Activated naive CD8-positive, alpha-beta T cell treated with anti-CD3 and anti-CD28 coated beads, Interleukin-2, amount 50 U/mL, for 24 hours (primary cell): ENCODE measurements at regions not wholly inside any gene's neighbourhood (a gene's known extent, or its start where the extent isn't known, plus 50 kb on each side); places are given as distances from the start of the nearest gene placed in this dataset.
"Not testable (repeated sequence)": the region's sequence is repeated elsewhere in the genome, so short reads cannot be mapped to it uniquely, and the experiment has no call there.

ENCODE experiments used
- ATAC-seq: fragments of 150-1000 bp; cut with Tn5 transposase; one replicate; pipeline ENCODE4 v1.10.0; 2021
- DNase-seq: peaks from one replicate; pipeline ENCODE4 v3.0.0; 2021
- H3K27ac Mint-ChIP-seq: one replicate; pipeline ENCODE4 v1.8.0; 2021; ENCODE audit warnings: mild to moderate bottlenecking, mixed read lengths
- H3K27me3 Mint-ChIP-seq: one replicate; pipeline ENCODE4 v1.8.0; 2021; ENCODE audit warnings: mixed read lengths
- H3K36me3 Mint-ChIP-seq: one replicate; pipeline ENCODE4 v1.8.0; 2021; ENCODE audit warnings: low read depth, mixed read lengths
- H3K4me1 Mint-ChIP-seq: one replicate; pipeline ENCODE4 v1.8.0; 2021; ENCODE audit warnings: mixed read lengths
- H3K4me3 Mint-ChIP-seq: one replicate; pipeline ENCODE4 v1.8.0; 2021; ENCODE audit warnings: mild to moderate bottlenecking, moderate library complexity, mixed read lengths
- H3K9me3 Mint-ChIP-seq: one replicate; pipeline ENCODE4 v1.8.0; 2021; ENCODE audit warnings: mixed read lengths

DNA sequence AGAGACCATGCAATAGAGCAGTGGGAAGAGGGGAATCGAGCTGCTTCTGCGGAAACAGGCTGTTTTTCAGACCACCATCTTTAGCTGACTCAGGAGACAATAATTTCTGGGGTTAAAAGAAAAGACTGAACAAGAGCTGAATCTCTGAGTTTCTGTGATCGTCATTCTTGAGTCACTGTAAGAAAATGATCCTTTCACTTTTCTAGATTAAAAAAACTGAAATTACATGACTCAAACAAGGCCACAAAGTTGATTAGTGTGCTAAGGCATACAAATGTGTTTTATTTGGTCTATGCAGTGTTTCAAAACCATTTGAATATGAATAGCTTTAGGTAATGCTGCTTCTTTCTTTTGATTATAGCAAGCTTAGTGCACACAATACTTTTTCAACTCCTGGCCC lies 194.4 kb upstream of the RPL34 start:
- Mint-ChIP-seq H3K36me3 (no peaks in the 10 kb centered on the region), H3K27ac (no peak overlapping the region), H3K9me3 (peaks cover 17% of the 10 kb centered on the region), H3K4me1 (peaks cover 20% of the 10 kb centered on the region), H3K4me3 (no peak overlapping the region), H3K27me3 (no peaks in the 10 kb centered on the region)
- peak; percentile 75 for ATAC-seq
- DNase-seq = no peak

DNA sequence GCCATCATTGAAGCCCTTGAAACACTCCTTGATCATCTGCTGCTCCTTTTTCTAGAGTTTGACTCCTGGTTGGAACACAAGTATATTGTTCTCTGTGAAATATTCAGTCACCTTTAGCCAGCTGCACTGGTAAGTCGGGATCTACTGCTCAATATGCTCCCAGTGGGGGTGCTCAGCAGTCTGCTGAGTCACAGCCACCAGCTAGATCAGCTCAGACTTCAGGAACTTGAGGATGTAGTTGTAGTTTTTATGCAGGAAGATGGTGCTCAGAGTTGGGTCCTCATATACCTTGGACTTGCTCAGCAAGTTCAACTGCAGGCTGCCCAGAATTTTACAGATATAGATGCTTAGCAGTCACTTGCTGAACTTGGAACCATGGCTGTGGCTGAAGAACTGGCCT lies 202.5 kb upstream of the RPL34 start:
- no peak overlapping the region for H3K4me3 Mint-ChIP-seq
- no peaks in the 10 kb centered on the region for H3K36me3 Mint-ChIP-seq
- ATAC-seq = no peak
- H3K9me3 Mint-ChIP-seq = peaks cover 13% of the 10 kb centered on the region
- H3K27me3 Mint-ChIP-seq = no peaks in the 10 kb centered on the region
- peaks cover 4% of the 10 kb centered on the region for H3K4me1 Mint-ChIP-seq
- DNase-seq = no peak
- H3K27ac Mint-ChIP-seq = no peak overlapping the region

DNA sequence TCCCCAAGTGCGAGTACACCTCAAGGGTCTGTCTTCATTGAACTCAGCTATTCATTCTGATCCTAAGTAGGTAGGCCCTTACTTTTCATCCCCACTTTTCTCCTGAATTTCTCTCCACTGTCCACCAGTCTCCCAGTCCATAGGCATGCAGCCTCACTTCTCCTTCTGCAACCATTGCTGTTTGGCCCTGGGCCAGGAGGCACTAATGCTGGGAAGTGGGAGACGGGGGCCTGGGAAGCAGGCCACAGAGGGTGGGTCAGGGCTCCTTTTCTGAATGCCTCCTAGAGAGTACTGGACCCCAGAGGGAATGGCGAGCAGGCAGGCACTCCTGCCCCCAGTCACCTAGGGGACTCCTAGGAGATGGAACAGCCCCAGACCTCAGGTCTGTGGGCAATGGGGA lies 203.5 kb upstream of the RPL34 start:
- Mint-ChIP-seq H3K27ac (no peak overlapping the region), H3K36me3 (no peaks in the 10 kb centered on the region), H3K4me3 (no peak overlapping the region), H3K4me1 (peaks cover 4% of the 10 kb centered on the region), H3K9me3 (peaks cover 2% of the 10 kb centered on the region), H3K27me3 (no peaks in the 10 kb centered on the region)
- ATAC-seq (no peak), DNase-seq (no peak)

DNA sequence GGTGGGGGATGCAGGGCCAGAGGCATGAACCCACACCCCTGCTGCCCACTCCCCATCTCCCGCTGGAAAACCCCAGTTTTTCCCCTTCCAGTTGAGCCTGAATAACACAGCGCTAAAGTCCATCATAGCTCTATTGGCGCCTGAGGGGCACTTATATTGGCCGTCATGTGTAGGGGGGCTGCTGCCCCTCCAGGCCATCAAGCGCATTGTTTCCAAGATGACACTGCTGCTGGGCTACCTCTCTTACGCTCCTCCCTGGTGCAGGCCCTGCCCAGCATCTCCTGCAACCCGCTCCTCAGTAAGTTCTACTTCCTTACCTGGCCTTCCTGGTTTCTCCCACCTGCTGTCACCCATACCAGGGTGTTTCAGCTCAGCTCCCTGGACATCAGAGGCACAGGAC lies 205.0 kb upstream of the RPL34 start:
- Mint-ChIP-seq H3K27ac (no peak overlapping the region), H3K4me3 (no peak overlapping the region), H3K27me3 (no peaks in the 10 kb centered on the region), H3K36me3 (no peaks in the 10 kb centered on the region), H3K4me1 (peaks cover 4% of the 10 kb centered on the region), H3K9me3 (no peaks in the 10 kb centered on the region)
- no peak for DNase-seq
- ATAC-seq = no peak

DNA sequence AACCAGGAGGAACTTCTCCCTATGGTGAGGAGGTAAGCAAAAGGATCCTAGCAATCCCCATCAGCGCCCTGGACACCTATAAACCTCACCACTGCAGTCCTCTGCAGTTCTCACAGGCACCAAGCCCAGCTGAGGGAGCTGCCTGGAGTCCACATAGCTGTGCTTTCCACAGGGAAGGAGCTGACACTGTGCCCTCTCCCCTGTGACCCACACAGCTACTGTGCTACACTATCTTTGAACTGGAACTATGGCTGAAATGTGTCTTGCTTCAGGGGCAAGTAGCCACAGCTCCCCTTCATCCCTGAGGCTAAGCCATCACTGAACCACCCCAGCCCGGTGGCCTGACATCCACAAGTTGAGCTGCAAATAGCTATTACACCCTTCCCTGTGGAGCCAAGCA lies 208.5 kb upstream of the RPL34 start:
- no peak for ATAC-seq
- H3K4me3 Mint-ChIP-seq = no peak overlapping the region

DNA sequence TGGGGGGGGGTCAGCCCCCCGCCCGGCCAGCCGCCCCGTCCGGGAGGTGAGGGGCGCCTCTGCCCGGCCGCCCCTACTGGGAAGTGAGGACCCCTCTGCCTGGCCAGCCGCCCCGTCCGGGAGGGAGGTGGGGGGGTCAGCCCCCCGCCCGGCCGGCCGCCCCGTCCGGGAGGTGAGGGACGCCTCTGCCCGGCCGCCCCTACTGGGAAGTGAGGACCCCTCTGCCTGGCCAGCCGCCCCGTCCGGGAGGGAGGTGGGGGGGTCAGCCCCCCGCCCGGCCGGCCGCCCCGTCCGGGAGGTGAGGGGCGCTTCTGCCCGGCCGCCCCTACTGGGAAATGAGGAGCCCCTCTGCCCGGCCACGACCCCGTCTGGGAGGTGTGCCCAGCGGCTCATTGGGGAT lies 210.7 kb upstream of the RPL34 start:
- H3K27me3 Mint-ChIP-seq, ATAC-seq, H3K4me1 Mint-ChIP-seq, DNase-seq, H3K27ac Mint-ChIP-seq, H3K4me3 Mint-ChIP-seq, H3K36me3 Mint-ChIP-seq: not testable (repeated sequence)
- H3K9me3 Mint-ChIP-seq = peaks cover 11% of the 10 kb centered on the region

More for the DNA sequence above, 208.5 kb upstream of the RPL34 start:
- no peaks in the 10 kb centered on the region for H3K27me3 Mint-ChIP-seq
- DNase-seq = no peak
- no peaks in the 10 kb centered on the region for H3K9me3 Mint-ChIP-seq
- H3K27ac Mint-ChIP-seq = no peak overlapping the region
- H3K36me3 Mint-ChIP-seq = no peaks in the 10 kb centered on the region
- no peaks in the 10 kb centered on the region for H3K4me1 Mint-ChIP-seq

DNA sequence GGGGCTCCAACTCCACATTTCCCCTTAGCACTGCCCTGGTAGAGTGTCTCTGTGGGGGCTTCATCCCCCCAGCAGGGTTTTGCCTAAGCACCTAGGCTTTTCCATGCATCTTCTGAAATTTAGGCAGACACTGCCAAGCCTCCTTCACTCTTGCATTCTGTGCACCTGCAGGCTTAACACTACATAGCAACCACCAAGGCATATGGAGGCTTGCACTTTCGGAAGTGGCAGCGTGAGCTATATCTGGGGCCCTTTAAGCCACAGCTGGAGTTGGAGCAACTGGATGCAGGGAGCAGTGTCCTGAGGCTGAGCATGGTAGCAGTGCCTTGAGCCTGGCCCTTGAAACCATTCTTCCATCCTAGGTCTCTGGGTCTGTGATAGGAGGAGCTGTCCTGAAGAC lies 214.8 kb upstream of the RPL34 start:
- no peak overlapping the region for H3K4me3 Mint-ChIP-seq
- no peaks in the 10 kb centered on the region for H3K27me3 Mint-ChIP-seq

GRCh38 chr4:108400309-108400708 lies 220.1 kb upstream of the RPL34 start:
- Mint-ChIP-seq H3K4me1 (no peaks in the 10 kb centered on the region), H3K4me3 (no peak overlapping the region), H3K27ac (no peak overlapping the region), H3K27me3 (no peaks in the 10 kb centered on the region), H3K9me3 (peaks cover 8% of the 10 kb centered on the region), H3K36me3 (peaks cover 2% of the 10 kb centered on the region)
- ATAC-seq (no peak), DNase-seq (no peak)

More for the DNA sequence above, 214.8 kb upstream of the RPL34 start:
- DNase-seq (no peak), ATAC-seq (no peak)
- peaks cover 2% of the 10 kb centered on the region for H3K36me3 Mint-ChIP-seq
- H3K27ac Mint-ChIP-seq = no peak overlapping the region
- H3K4me1 Mint-ChIP-seq = no peaks in the 10 kb centered on the region
- H3K9me3 Mint-ChIP-seq = peaks cover 14% of the 10 kb centered on the region

DNA sequence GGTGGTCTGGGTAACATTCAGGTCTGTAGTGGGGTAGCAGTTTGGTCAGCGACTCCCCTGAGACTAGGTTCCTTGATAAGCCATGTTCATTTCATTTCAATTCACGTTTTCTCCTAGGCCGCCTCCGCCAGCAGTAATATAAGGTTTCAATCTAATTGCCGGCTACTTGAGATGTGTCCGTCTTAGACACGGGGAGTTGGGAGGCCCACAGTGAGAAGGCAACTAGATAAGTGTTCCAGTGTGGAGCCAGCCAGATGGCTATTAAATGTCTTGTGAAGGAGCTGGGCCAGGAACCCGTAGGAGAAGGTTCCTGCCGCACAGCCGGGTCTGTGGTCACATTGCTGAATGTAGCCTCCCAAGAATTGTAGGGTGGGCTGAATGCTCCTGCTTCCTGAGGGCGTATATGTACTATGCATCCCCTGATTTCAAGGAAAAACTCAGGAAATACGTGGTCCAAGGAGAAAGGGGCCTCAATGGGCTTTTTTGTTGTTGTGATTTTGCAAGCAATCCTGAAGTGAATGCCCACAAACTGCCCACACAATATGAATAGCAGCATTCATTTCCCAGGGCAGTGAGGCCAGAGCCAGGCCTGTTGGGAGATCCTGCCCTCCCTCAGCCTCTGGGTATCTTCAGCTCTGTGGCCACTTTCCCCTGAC lies 220.6 kb upstream of the RPL34 start:
- ATAC-seq (no peak), DNase-seq (no peak)
- Mint-ChIP-seq H3K4me1 (no peaks in the 10 kb centered on the region), H3K36me3 (peaks cover 2% of the 10 kb centered on the region), H3K27me3 (no peaks in the 10 kb centered on the region), H3K4me3 (no peak overlapping the region), H3K9me3 (peaks cover 4% of the 10 kb centered on the region), H3K27ac (no peak overlapping the region)

DNA sequence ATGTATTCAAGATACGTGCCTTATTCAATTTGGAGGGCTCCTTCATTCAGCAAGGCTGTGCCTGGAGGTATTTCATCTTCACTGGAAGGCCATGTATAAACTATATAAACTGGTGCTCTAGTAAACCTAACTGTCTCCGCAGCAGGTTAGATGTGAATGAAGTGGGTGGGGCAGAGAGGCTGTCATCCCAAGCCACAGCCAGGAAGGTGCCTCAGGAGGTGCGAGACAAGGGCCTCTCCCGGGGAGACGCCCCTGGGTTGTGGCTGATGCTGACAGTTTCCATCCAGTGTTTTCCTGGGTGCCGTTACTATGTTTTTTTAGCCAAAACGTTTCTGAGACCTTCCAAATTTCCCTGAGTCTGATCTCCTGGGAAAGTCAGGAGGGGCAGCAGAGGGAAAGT lies 221.5 kb upstream of the RPL34 start:
- Mint-ChIP-seq H3K36me3 (no peaks in the 10 kb centered on the region), H3K27ac (no peak overlapping the region), H3K4me1 (no peaks in the 10 kb centered on the region), H3K4me3 (no peak overlapping the region), H3K27me3 (no peaks in the 10 kb centered on the region), H3K9me3 (no peaks in the 10 kb centered on the region)
- no peak for ATAC-seq
- DNase-seq = no peak

DNA sequence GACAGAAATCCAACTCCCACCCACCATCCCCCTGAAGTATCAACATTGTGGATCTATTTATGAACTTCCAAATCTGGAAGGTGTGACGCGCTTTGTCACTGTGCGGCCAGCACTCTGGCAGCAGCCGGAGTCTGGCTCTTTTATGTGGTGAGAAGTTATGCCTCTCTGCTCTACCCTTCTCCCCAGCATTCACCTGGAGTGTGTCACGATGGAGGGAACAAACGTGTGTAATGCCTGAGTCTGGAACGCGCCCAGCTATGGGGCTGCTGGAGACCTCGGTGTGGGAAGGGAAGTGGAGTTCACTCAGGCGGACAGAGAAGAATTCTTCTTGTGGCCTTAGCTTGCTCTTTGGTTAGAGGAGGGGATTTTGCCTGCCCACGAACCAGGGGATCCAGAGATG lies 222.1 kb upstream of the RPL34 start:
- Mint-ChIP-seq H3K4me3 (no peak overlapping the region), H3K27me3 (no peaks in the 10 kb centered on the region), H3K27ac (no peak overlapping the region), H3K4me1 (no peaks in the 10 kb centered on the region), H3K36me3 (no peaks in the 10 kb centered on the region), H3K9me3 (no peaks in the 10 kb centered on the region)
- DNase-seq (no peak), ATAC-seq (no peak)

GRCh38 chr4:108397850-108398249 lies 222.5 kb upstream of the RPL34 start:
- H3K4me3 Mint-ChIP-seq = no peak overlapping the region
- no peak for ATAC-seq
- DNase-seq = no peak
- H3K27ac Mint-ChIP-seq = no peak overlapping the region
- no peaks in the 10 kb centered on the region for H3K36me3 Mint-ChIP-seq
- no peaks in the 10 kb centered on the region for H3K9me3 Mint-ChIP-seq
- H3K4me1 Mint-ChIP-seq = no peaks in the 10 kb centered on the region
- H3K27me3 Mint-ChIP-seq = no peaks in the 10 kb centered on the region

DNA sequence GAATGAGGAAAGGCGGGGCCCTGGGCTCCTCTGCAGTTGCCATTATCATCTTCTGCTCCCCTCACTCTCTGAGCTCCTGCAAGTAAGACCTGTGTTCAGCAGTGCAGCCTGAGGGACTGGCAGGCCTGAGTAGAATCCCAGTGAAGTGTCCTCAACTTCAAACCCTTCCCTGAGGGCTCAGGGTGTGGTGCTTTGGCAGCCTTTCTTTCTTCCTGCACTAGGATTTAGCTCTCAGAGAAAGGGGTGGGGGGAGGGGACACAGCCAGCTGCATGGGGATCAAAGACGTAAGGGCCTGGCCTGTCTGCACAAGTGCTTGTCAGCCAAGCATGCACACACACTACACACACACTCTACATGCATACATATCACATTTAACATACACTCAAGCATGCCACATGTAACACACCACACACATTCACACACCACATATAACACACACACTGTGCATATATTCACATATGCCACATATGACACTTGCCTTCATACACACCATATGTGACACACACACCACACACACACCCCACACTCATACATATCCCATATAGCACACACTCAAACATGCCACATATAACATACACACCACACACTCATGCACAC lies 223.4 kb upstream of the RPL34 start:
- H3K4me3 Mint-ChIP-seq = no peak overlapping the region

GRCh38 chr4:108395786-108396185 lies 224.6 kb upstream of the RPL34 start:
- Mint-ChIP-seq H3K9me3 (no peaks in the 10 kb centered on the region), H3K27me3 (no peaks in the 10 kb centered on the region), H3K27ac (no peak overlapping the region), H3K4me3 (no peak overlapping the region), H3K4me1 (no peaks in the 10 kb centered on the region), H3K36me3 (no peaks in the 10 kb centered on the region)
- DNase-seq (no peak), ATAC-seq (no peak)

More for the DNA sequence above, 223.4 kb upstream of the RPL34 start:
- Mint-ChIP-seq H3K36me3 (no peaks in the 10 kb centered on the region), H3K9me3 (no peaks in the 10 kb centered on the region), H3K27ac (no peak overlapping the region), H3K4me1 (no peaks in the 10 kb centered on the region), H3K27me3 (no peaks in the 10 kb centered on the region)
- ATAC-seq = no peak
- DNase-seq = no peak

GRCh38 chr4:108393890-108394472 lies 225.2 kb upstream of the LEF1 start:
- ATAC-seq (no peak), DNase-seq (no peak)
- Mint-ChIP-seq H3K9me3 (no peaks in the 10 kb centered on the region), H3K27me3 (no peaks in the 10 kb centered on the region), H3K36me3 (no peaks in the 10 kb centered on the region), H3K4me3 (no peak overlapping the region), H3K27ac (no peak overlapping the region), H3K4me1 (no peaks in the 10 kb centered on the region)
